ENCODE measurements at regions not wholly inside any gene's neighbourhood (a gene's known extent, or its start where the extent isn't known, plus 50 kb on each side); places are given as distances from the start of the nearest gene placed in this dataset.
"Not testable (repeated sequence)": the region's sequence is repeated elsewhere in the genome, so short reads cannot be mapped to it uniquely, and the experiment has no call there.

DNA sequence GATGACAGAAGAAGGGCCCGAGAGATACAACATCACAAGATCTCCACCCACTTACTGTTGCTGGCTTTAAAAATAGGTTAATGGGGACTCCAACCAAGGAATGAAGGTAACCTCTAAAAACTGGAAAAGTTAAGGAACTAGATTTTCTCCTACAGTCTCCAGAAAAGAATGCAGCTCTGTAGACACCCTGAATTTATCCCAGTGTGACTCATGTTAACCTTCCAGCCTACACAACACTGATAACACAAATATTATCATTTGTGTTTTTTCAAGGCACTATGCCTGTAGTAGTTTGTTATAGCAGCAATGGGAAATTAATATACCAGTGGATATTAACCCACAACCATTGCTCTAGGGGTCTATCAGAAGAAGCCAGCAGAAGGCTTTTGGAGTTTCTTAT, 730.7 kb upstream of the ZP4 start:
- no peak for DNase-seq (ENCODE audit: low read depth in 2 of 2)

DNA sequence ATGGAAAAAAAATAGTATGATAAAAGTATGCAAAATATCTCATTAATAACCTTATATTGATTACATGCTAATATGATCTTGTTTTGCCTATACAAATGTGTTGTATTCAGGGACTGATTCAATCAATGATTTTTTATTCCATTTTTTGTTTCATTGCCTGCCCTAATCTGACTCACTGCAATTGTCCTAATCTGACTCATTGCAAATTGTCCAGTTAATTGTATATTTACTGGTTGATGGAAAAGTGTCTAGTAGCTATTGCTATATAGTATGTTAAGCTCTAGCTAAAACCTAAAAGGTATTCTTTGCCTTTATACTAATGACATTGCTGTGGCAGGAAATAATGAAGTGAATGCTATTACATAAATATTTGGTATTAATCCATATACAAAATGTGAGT, 728.9 kb upstream of the ZP4 start:
- H3K4me3 ChIP-seq (replicated peaks in 1 of 2; ENCODE audit: low read depth in 2 of 2, low read length in 2 of 2), result no peak overlapping the region
- peak in 1 of 2 donors; percentile 14 for DNase-seq (ENCODE audit: low read depth in 2 of 2)

More for the DNA sequence above, 730.7 kb upstream of the ZP4 start:
- TF ChIP-seq, protein P1, sequence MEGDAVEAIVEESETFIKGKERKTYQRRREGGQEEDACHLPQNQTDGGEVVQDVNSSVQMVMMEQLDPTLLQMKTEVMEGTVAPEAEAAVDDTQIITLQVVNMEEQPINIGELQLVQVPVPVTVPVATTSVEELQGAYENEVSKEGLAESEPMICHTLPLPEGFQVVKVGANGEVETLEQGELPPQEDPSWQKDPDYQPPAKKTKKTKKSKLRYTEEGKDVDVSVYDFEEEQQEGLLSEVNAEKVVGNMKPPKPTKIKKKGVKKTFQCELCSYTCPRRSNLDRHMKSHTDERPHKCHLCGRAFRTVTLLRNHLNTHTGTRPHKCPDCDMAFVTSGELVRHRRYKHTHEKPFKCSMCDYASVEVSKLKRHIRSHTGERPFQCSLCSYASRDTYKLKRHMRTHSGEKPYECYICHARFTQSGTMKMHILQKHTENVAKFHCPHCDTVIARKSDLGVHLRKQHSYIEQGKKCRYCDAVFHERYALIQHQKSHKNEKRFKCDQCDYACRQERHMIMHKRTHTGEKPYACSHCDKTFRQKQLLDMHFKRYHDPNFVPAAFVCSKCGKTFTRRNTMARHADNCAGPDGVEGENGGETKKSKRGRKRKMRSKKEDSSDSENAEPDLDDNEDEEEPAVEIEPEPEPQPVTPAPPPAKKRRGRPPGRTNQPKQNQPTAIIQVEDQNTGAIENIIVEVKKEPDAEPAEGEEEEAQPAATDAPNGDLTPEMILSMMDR (IDR thresholded peaks at IDR 0.05; ENCODE audit: low read depth, low read length), result no peak
- H3K4me3 ChIP-seq (replicated peaks in 1 of 2; ENCODE audit: low read depth in 2 of 2, low read length in 2 of 2), result no peak overlapping the region

DNA sequence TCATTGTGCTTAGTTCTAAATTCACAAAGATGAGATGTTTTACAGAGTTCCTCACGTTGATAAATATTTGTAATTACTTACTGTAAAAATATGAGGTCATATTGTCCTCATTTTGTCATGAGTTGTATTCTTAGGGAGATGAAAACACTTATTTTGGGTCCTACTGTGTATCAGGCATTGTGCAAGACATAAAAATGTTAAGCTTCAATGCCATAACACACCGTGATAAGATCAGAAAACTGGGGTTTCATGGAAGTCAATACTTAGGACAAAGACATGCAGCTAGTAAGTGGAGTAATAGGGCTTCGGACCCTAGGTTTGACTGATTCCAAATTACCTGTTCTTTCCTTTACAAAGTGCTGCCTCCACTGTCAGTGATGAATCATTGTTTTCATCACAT, 720.7 kb upstream of the ZP4 start:
- no peak overlapping the region for H3K4me3 ChIP-seq (replicated peaks in 1 of 2; ENCODE audit: low read depth in 2 of 2, low read length in 2 of 2)

More for the DNA sequence above, 728.9 kb upstream of the ZP4 start:
- TF ChIP-seq, protein P1 (IDR thresholded peaks at IDR 0.05; ENCODE audit: low read depth, low read length), result no peak

DNA sequence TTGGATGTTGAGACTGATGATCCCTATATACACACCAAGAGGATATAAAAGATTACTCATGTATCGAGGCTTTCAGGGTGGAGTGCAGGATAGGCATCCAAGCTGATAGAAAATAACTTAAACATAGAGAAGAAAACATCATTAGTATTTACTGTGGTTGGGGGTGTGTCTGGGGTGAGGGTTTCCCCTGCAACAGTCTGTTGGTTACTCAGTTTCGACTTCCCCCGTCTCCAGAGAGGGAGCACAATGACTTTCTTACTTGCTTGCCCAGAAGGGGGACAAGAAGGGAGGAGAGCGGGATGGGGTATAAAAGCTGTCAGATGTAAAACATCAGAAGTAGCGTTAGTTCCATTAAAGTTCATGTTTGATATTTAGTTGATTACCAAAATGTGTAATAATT, 717.4 kb upstream of the ZP4 start:
- no peak for DNase-seq (ENCODE audit: low read depth in 2 of 2)
- TF ChIP-seq, protein P1 (IDR thresholded peaks at IDR 0.05; ENCODE audit: low read depth, low read length), result no peak
- H3K4me3 ChIP-seq (replicated peaks in 1 of 2; ENCODE audit: low read depth in 2 of 2, low read length in 2 of 2), result no peak overlapping the region

More for the DNA sequence above, 720.7 kb upstream of the ZP4 start:
- TF ChIP-seq, protein P1 (IDR thresholded peaks at IDR 0.05; ENCODE audit: low read depth, low read length), result no peak
- DNase-seq (ENCODE audit: low read depth in 2 of 2), result no peak

DNA sequence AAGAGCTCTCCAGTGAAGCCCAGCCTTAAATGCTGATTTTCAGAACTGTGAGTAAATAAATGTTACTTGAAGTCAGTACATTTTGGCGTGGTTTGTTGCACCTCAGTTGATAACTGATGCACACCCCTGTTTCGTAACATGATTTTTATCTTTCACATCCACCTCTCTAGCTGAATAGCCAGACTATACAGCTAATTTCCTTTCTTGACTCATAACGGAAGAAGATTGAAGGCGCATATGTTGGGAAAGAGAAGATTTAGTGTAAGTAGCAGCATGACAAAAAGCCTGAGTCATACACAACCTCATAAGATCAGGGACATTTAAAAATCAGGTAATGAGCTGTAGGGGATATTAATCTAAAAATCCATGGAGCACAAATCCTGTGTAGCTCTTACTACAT, 716.2 kb upstream of the ZP4 start:
- H3K4me3 ChIP-seq (replicated peaks in 1 of 2; ENCODE audit: low read depth in 2 of 2, low read length in 2 of 2), result no peak overlapping the region
- TF ChIP-seq, protein P1 (IDR thresholded peaks at IDR 0.05; ENCODE audit: low read depth, low read length), result no peak
- DNase-seq (ENCODE audit: low read depth in 2 of 2), result peak; percentile 20 to 83

GRCh38 chr1:238606457-238606856, 715.7 kb upstream of the ZP4 start:
- H3K4me3 ChIP-seq (replicated peaks in 1 of 2; ENCODE audit: low read depth in 2 of 2, low read length in 2 of 2), result no peak overlapping the region
- peak in 1 of 2 donors; percentile 22 for DNase-seq (ENCODE audit: low read depth in 2 of 2)
- TF ChIP-seq, protein P1 (IDR thresholded peaks at IDR 0.05; ENCODE audit: low read depth, low read length), result no peak

DNA sequence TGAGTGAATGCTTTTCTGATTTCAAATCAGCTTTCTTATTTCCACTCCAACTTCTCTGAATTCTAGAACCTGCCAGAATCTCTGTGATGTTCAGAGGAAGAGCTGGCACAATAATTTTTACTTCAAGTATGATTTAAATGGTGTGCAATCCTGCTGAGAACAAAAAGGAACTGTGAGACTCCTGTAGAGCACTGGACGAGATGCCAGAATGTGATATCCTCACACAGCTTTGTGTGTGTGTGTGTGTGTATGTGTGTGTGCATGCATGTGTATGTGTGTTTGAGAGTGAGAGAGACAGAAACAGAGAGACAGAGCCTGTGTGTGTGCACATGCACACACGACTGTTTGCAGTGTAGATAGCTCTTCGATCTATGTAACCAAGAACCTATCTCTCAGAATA, 713.6 kb upstream of the ZP4 start:
- H3K4me3 ChIP-seq (replicated peaks in 1 of 2; ENCODE audit: low read depth in 2 of 2, low read length in 2 of 2), result no peak overlapping the region
- TF ChIP-seq, protein P1 (IDR thresholded peaks at IDR 0.05; ENCODE audit: low read depth, low read length), result no peak
- DNase-seq (ENCODE audit: low read depth in 2 of 2), result no peak

GRCh38 chr1:238601604-238602003, 710.9 kb upstream of the ZP4 start:
- peak; percentile 33 to 35 for DNase-seq (ENCODE audit: low read depth in 2 of 2)
- not testable (repeated sequence) for H3K4me3 ChIP-seq (replicated peaks in 1 of 2; ENCODE audit: low read depth in 2 of 2, low read length in 2 of 2)

Data from cardiac fibroblast (primary cell).